ENCODE measurements at regions not wholly inside any gene's neighbourhood (a gene's known extent, or its start where the extent isn't known, plus 50 kb on each side); places are given as distances from the start of the nearest gene placed in this dataset.
"Not testable (repeated sequence)": the region's sequence is repeated elsewhere in the genome, so short reads cannot be mapped to it uniquely, and the experiment has no call there.

GRCh38 chr13:75968103-75968838 lies 332.1 kb downstream of the LMO7 start:
- no peak overlapping the region for H3K4me3 ChIP-seq

GRCh38 chr13:75963302-75963701 lies 327.2 kb downstream of the LMO7 start:
- H3K4me1 ChIP-seq = no peaks in the 10 kb centered on the region
- no peak overlapping the region for H3K4me3 ChIP-seq
- no peaks in the 10 kb centered on the region for H3K27me3 ChIP-seq
- no peaks in the 10 kb centered on the region for H3K36me3 ChIP-seq
- no peak overlapping the region for H3K27ac ChIP-seq
- TF ChIP-seq CTCF (IDR thresholded peaks at IDR 0.05) = no peak
- no peak for TF ChIP-seq POLR2A (IDR thresholded peaks at IDR 0.05)
- no peaks in the 10 kb centered on the region for H3K9me3 ChIP-seq
- DNase-seq = no peak

More at GRCh38 chr13:75968103-75968838, 332.1 kb downstream of the LMO7 start:
- H3K27ac ChIP-seq = no peak overlapping the region
- TF ChIP-seq CTCF (IDR thresholded peaks at IDR 0.05) (no peak), POLR2A (IDR thresholded peaks at IDR 0.05) (no peak)
- no peak for DNase-seq
- H3K27me3 ChIP-seq = no peaks in the 10 kb centered on the region
- no peaks in the 10 kb centered on the region for H3K4me1 ChIP-seq
- H3K36me3 ChIP-seq = no peaks in the 10 kb centered on the region
- H3K9me3 ChIP-seq = no peaks in the 10 kb centered on the region

GRCh38 chr13:75961911-75962310 lies 325.8 kb downstream of the LMO7 start:
- H3K27ac ChIP-seq = no peak overlapping the region
- TF ChIP-seq CTCF (IDR thresholded peaks at IDR 0.05) (no peak), POLR2A (IDR thresholded peaks at IDR 0.05) (no peak)
- H3K4me3 ChIP-seq = no peak overlapping the region
- no peaks in the 10 kb centered on the region for H3K36me3 ChIP-seq
- no peaks in the 10 kb centered on the region for H3K4me1 ChIP-seq
- DNase-seq = no peak
- H3K27me3 ChIP-seq = no peaks in the 10 kb centered on the region
- H3K9me3 ChIP-seq = no peaks in the 10 kb centered on the region

GRCh38 chr13:75960538-75960994 lies 324.4 kb downstream of the LMO7 start:
- no peaks in the 10 kb centered on the region for H3K27me3 ChIP-seq
- no peaks in the 10 kb centered on the region for H3K4me1 ChIP-seq
- no peaks in the 10 kb centered on the region for H3K9me3 ChIP-seq
- no peak for DNase-seq
- no peak overlapping the region for H3K27ac ChIP-seq
- H3K4me3 ChIP-seq = no peak overlapping the region
- TF ChIP-seq CTCF (IDR thresholded peaks at IDR 0.05) (no peak), POLR2A (IDR thresholded peaks at IDR 0.05) (no peak)
- no peaks in the 10 kb centered on the region for H3K36me3 ChIP-seq

GRCh38 chr13:75959861-75960481 lies 323.8 kb downstream of the LMO7 start:
- Histone ChIP-seq H3K4me3 (no peak overlapping the region), H3K27me3 (no peaks in the 10 kb centered on the region), H3K9me3 (no peaks in the 10 kb centered on the region), H3K4me1 (no peaks in the 10 kb centered on the region), H3K27ac (no peak overlapping the region), H3K36me3 (no peaks in the 10 kb centered on the region)
- DNase-seq = no peak
- TF ChIP-seq POLR2A (IDR thresholded peaks at IDR 0.05) = no peak
- TF ChIP-seq CTCF (IDR thresholded peaks at IDR 0.05) = no peak

- not testable (repeated sequence) for H3K4me3 ChIP-seq, H3K4me1 ChIP-seq, H3K9me3 ChIP-seq, H3K27me3 ChIP-seq, DNase-seq, H3K36me3 ChIP-seq, H3K27ac ChIP-seq
Measured at GRCh38 chr13:75953589-75953988, 317.5 kb downstream of the LMO7 start.

All from Peyer's patch (tissue), 4 donors.